ENCODE measurements at regions not wholly inside any gene's neighbourhood (a gene's known extent, or its start where the extent isn't known, plus 50 kb on each side); places are given as distances from the start of the nearest gene placed in this dataset.
"Not testable (repeated sequence)": the region's sequence is repeated elsewhere in the genome, so short reads cannot be mapped to it uniquely, and the experiment has no call there.

- DNase-seq (ENCODE audit: low read depth in 2 of 2) = no peak
- TF ChIP-seq CTCF (IDR thresholded peaks at IDR 0.05; ENCODE audit: low read depth, low read length) = no peak
- H3K4me3 ChIP-seq (replicated peaks in 1 of 2; ENCODE audit: low read depth in 2 of 2, low read length in 2 of 2) = no peak overlapping the region
Measured at GRCh38 chr4:124938836-124939235, 226.3 kb upstream of the ANKRD50 start.

GRCh38 chr4:124937993-124938392 is 225.5 kb upstream of the ANKRD50 start:
- no peak for TF ChIP-seq CTCF (IDR thresholded peaks at IDR 0.05; ENCODE audit: low read depth, low read length)
- DNase-seq (ENCODE audit: low read depth in 2 of 2) = no peak

GRCh38 chr4:124936427-124936826 is 223.9 kb upstream of the ANKRD50 start:
- DNase-seq (ENCODE audit: low read depth in 2 of 2) = peak; percentile 34 to 89

More at GRCh38 chr4:124937993-124938392, 225.5 kb upstream of the ANKRD50 start:
- no peak overlapping the region for H3K4me3 ChIP-seq (replicated peaks in 1 of 2; ENCODE audit: low read depth in 2 of 2, low read length in 2 of 2)

GRCh38 chr4:124934916-124935315 is 222.4 kb upstream of the ANKRD50 start:
- no peak for TF ChIP-seq CTCF (IDR thresholded peaks at IDR 0.05; ENCODE audit: low read depth, low read length)
- DNase-seq (ENCODE audit: low read depth in 2 of 2) = no peak
- no peak overlapping the region for H3K4me3 ChIP-seq (replicated peaks in 1 of 2; ENCODE audit: low read depth in 2 of 2, low read length in 2 of 2)

More at GRCh38 chr4:124936427-124936826, 223.9 kb upstream of the ANKRD50 start:
- no peak for TF ChIP-seq CTCF (IDR thresholded peaks at IDR 0.05; ENCODE audit: low read depth, low read length)
- H3K4me3 ChIP-seq (replicated peaks in 1 of 2; ENCODE audit: low read depth in 2 of 2, low read length in 2 of 2) = no peak overlapping the region

- no peak for TF ChIP-seq CTCF (IDR thresholded peaks at IDR 0.05; ENCODE audit: low read depth, low read length)
- DNase-seq (ENCODE audit: low read depth in 2 of 2) = no peak
- H3K4me3 ChIP-seq (replicated peaks in 1 of 2; ENCODE audit: low read depth in 2 of 2, low read length in 2 of 2) = no peak overlapping the region
Measured at GRCh38 chr4:124933521-124933920, 221.0 kb upstream of the ANKRD50 start.

GRCh38 chr4:124932447-124932846 is 219.9 kb upstream of the ANKRD50 start:
- DNase-seq (ENCODE audit: low read depth in 2 of 2) = no peak
- no peak overlapping the region for H3K4me3 ChIP-seq (replicated peaks in 1 of 2; ENCODE audit: low read depth in 2 of 2, low read length in 2 of 2)
- no peak for TF ChIP-seq CTCF (IDR thresholded peaks at IDR 0.05; ENCODE audit: low read depth, low read length)

GRCh38 chr4:124931050-124931449 is 218.5 kb upstream of the ANKRD50 start:
- DNase-seq (ENCODE audit: low read depth in 2 of 2) = peak in 1 of 2 donors; percentile 63
- no peak for TF ChIP-seq CTCF (IDR thresholded peaks at IDR 0.05; ENCODE audit: low read depth, low read length)
- H3K4me3 ChIP-seq (replicated peaks in 1 of 2; ENCODE audit: low read depth in 2 of 2, low read length in 2 of 2) = no peak overlapping the region

GRCh38 chr4:124922748-124923147 is 210.2 kb upstream of the ANKRD50 start:
- not testable (repeated sequence) for H3K4me3 ChIP-seq (replicated peaks in 1 of 2; ENCODE audit: low read depth in 2 of 2, low read length in 2 of 2); DNase-seq (ENCODE audit: low read depth in 2 of 2)
